ENCODE measurements at regions not wholly inside any gene's neighbourhood (a gene's known extent, or its start where the extent isn't known, plus 50 kb on each side); places are given as distances from the start of the nearest gene placed in this dataset.
A peak's percentile ranks its signal among the peaks of the same experiment; 100 is the strongest.

- Histone ChIP-seq H3K14ac (replicated peaks; ENCODE audit: low read depth, low read length) (no peak overlapping the region), H3K27ac (ENCODE audit: insufficient read depth, low read length) (no peak overlapping the region), H3K9ac (ENCODE audit: low read depth, low read length) (no peak overlapping the region), H3K4ac (ENCODE audit: low read depth, low read length) (no peak overlapping the region), H4K5ac (ENCODE audit: low read depth, low read length) (no peak overlapping the region), H2AFZ (replicated peaks; ENCODE audit: low read length, poor library complexity) (no peak overlapping the region), H3K4me1 (ENCODE audit: control insufficient read depth, insufficient read depth, low read length) (no peaks in the 10 kb centered on the region), H3K23ac (ENCODE audit: low read depth, low read length) (peak overlapping the region; percentile 4; the same call in 1 of the 2 replicates), H3K9me1 (ENCODE audit: insufficient read depth, low read length) (no peaks in the 10 kb centered on the region), H4K8ac (ENCODE audit: low read depth in 2 of 2, low read length in 2 of 2) (no peak overlapping the region), H3K79me1 (ENCODE audit: low read depth in 1 of 2, low read length in 2 of 2) (no peaks in the 10 kb centered on the region), H3K27me3 (ENCODE audit: control insufficient read depth, insufficient read depth, low read length) (no peaks in the 10 kb centered on the region), H3K18ac (ENCODE audit: low read depth, low read length) (no peak overlapping the region), H3K36me3 (ENCODE audit: control insufficient read depth, insufficient read depth, low read length) (no peaks in the 10 kb centered on the region), H4K91ac (ENCODE audit: insufficient read depth, low read depth, low read length) (no peak overlapping the region), H2AK9ac (replicated peaks; ENCODE audit: low read depth, low read length, poor library complexity) (no peak overlapping the region), H4K20me1 (ENCODE audit: insufficient read depth, low read length) (no peaks in the 10 kb centered on the region), H3K4me2 (ENCODE audit: low read depth, low read length) (no peak overlapping the region), H2BK120ac (ENCODE audit: low read depth, low read length) (no peak overlapping the region), H2BK5ac (ENCODE audit: low read depth, low read length, poor library complexity, severe bottlenecking) (no peak overlapping the region), H2AK5ac (ENCODE audit: low read depth, low read length) (no peak overlapping the region), H2BK20ac (ENCODE audit: low read depth, low read length) (no peak overlapping the region), H2BK15ac (ENCODE audit: low read depth, low read length) (no peak overlapping the region), H3K56ac (ENCODE audit: extremely low read depth, insufficient read depth, low read length) (no peak overlapping the region), H3K4me3 (ENCODE audit: insufficient read depth, low read depth, low read length) (no peak overlapping the region), H3K9me3 (ENCODE audit: control insufficient read depth, insufficient read depth, low read length) (no peaks in the 10 kb centered on the region)
- dilution Hi-C loops (cut with HindIII; ENCODE audit: low sequenced_read_pairs, unreplicated experiment) = no loop called here
- in situ Hi-C loops (cut with MboI; ENCODE audit: low sequenced_read_pairs) = no loop called here
- ATAC-seq (ENCODE audit: low read depth) = no peak
- ChIA-PET CTCF (no interaction called here), POLR2A (ENCODE audit: unreplicated experiment) (no interaction called here)
- no TSS peak for BruUV-seq (replicated peaks)
- intact Hi-C loops (cut with micrococcal nuclease) = no loop called here
- DNase-seq = no peak
- WGBS, 2 experiments (ENCODE audit: extremely low coverage in 2 of 2, insufficient read length in 1 of 2) = no CpG with 5 or more reads among the region's 3 CpGs
- TF ChIP-seq RCOR1 (IDR thresholded peaks at IDR 0.05; ENCODE audit: insufficient replicate concordance, low read length) = no peak
- TF ChIP-seq SMC3 (IDR thresholded peaks at IDR 0.05; ENCODE audit: low read depth, low read length) = no peak
Observed at GRCh38 chr3:30527720-30528119, 78.7 kb upstream of the TGFBR2 start.

Data from IMR-90 (cell line).